Erythroblast (primary cell): ENCODE measurements at regions not wholly inside any gene's neighbourhood (a gene's known extent, or its start where the extent isn't known, plus 50 kb on each side); places are given as distances from the start of the nearest gene placed in this dataset.

Source experiments
- GATA1 ChIP-seq: IDR thresholded peaks from 2 replicates; pipeline ENCODE4 v1.6.1; 2011; ENCODE audit warnings: low read depth, mild to moderate bottlenecking, control low read depth, low read length, moderate library complexity
- POLR2A ChIP-seq: IDR thresholded peaks from 2 replicates; pipeline ENCODE4 v1.6.1; 2011; ENCODE audit warnings: mild to moderate bottlenecking, low read length

GRCh38 chr18:39945076-39945475 lies 2010.0 kb upstream of the PIK3C3 start:
- TF ChIP-seq POLR2A (no peak), GATA1 (no peak)
